Common myeloid progenitor, CD34-positive (primary cell): ENCODE measurements at regions not wholly inside any gene's neighbourhood (a gene's known extent, or its start where the extent isn't known, plus 50 kb on each side); places are given as distances from the start of the nearest gene placed in this dataset.
"Not testable (repeated sequence)": the region's sequence is repeated elsewhere in the genome, so short reads cannot be mapped to it uniquely, and the experiment has no call there.

ENCODE experiments used
- CTCF ChIA-PET: fragments of 350-600 bp; sonication (Branson Sonifier 250); formaldehyde crosslinking; loops from one replicate; lab custom pipeline; 2021; ENCODE audit warnings: antibody characterized with exemption; lab: Charles Lee
- POLR2A ChIA-PET: fragments of 350-600 bp; sonication (Branson Sonifier 250); formaldehyde crosslinking; loops from one replicate; lab custom pipeline; 2021; ENCODE audit warnings: antibody characterized with exemption; lab: Charles Lee
- DNase-seq, 3 donors: peaks; one replicate each; pipeline versions ENCODE4 v3.0.0 to v3.0.0-alpha.2; 2013
- H3K27ac ChIP-seq, 2 experiments: 1 replicate in 1 of 2; 2 replicates in 1 of 2; pipeline ENCODE4 v1.7.0; 2013; ENCODE audit warnings: inconsistent platforms in 2 of 2, low read length in 2 of 2, mild to moderate bottlenecking in 2 of 2, low read depth in 1 of 2, moderate library complexity in 1 of 2; ENCODE audit not compliant: severe bottlenecking in 2 of 2, insufficient read depth in 1 of 2, poor library complexity in 1 of 2
- H3K27me3 ChIP-seq, 5 experiments: replicated peaks in 2 of 5; 1 replicate in 3 of 5; 2 replicates in 2 of 5; pipeline versions ENCODE4 v1.6.1 to v1.7.0; 2013; ENCODE audit warnings: low read length in 4 of 5, mild to moderate bottlenecking in 2 of 5, moderate library complexity in 2 of 5, inconsistent platforms in 1 of 5; ENCODE audit not compliant: insufficient read depth in 5 of 5, control insufficient read depth in 4 of 5
- H3K36me3 ChIP-seq, 4 experiments: 1 replicate in 2 of 4; 2 replicates in 2 of 4; pipeline versions ENCODE4 v1.6.1 to v1.7.0; 2013; ENCODE audit warnings: low read length in 3 of 4, control low read depth in 1 of 4, mild to moderate bottlenecking in 1 of 4; ENCODE audit not compliant: control insufficient read depth in 4 of 4, insufficient read depth in 4 of 4
- H3K4me1 ChIP-seq, 4 experiments: 1 replicate in 3 of 4; 2 replicates in 1 of 4; pipeline versions ENCODE4 v1.6.1 to v1.7.1; 2013; ENCODE audit warnings: low read length in 3 of 4, mild to moderate bottlenecking in 3 of 4, control low read depth in 1 of 4, inconsistent platforms in 1 of 4, moderate library complexity in 1 of 4; ENCODE audit not compliant: control insufficient read depth in 4 of 4, insufficient read depth in 4 of 4; ENCODE audit errors: control extremely low read depth in 1 of 4
- H3K4me3 ChIP-seq, 7 experiments: 1 replicate in 4 of 7; 2 replicates in 3 of 7; pipeline versions ENCODE4 v1.5.1 to v1.7.0; 2013; ENCODE audit warnings: mild to moderate bottlenecking in 7 of 7, low read length in 6 of 7, moderate library complexity in 6 of 7, inconsistent platforms in 2 of 7, low read depth in 2 of 7, control low read depth in 1 of 7; ENCODE audit not compliant: insufficient read depth in 4 of 7, control insufficient read depth in 1 of 7; ENCODE audit errors: extremely low read depth in 1 of 7
- H3K9me3 ChIP-seq, 5 experiments: 1 replicate in 4 of 5; 2 replicates in 1 of 5; pipeline versions ENCODE4 v1.6.1 to v1.7.1; 2013; ENCODE audit warnings: low read length in 4 of 5, mild to moderate bottlenecking in 2 of 5, inconsistent platforms in 1 of 5, low read depth in 1 of 5, moderate library complexity in 1 of 5; ENCODE audit not compliant: control insufficient read depth in 4 of 5, insufficient read depth in 2 of 5; ENCODE audit errors: control extremely low read depth in 1 of 5
- WGBS: methylation state at CpG from one replicate; pipeline ENCODE4 v1.1.5; 2013; ENCODE audit not compliant: insufficient coverage; 5-methylcytosine and 5-hydroxymethylcytosine counted together

GRCh38 chr7:106568680-106569499, 92.1 kb downstream of the CCDC71L start:
- Histone ChIP-seq H3K4me3 (peak overlapping the region in 1 of 7 experiments; percentile 10), H3K4me1 (peaks cover 0 to 25% (median 9%) of the 10 kb centered on the region in 4 experiments), H3K27me3 (no peaks in the 10 kb centered on the region), H3K27ac (peak overlapping the region in 1 of 2 experiments; percentile 82), H3K9me3 (no peaks in the 10 kb centered on the region), H3K36me3 (no peaks in the 10 kb centered on the region)
- WGBS: 25% methylated on average over 2 of the region's 4 CpGs
- DNase-seq: peak; percentile 48 to 80 (median 66)
- ChIA-PET CTCF (interaction anchor here (1.0 to 1.1 kb wide), 2 partner anchors 30 to 168 kb away, joined by 3 read pairs; no protein-coding TSS in a partner anchor), POLR2A (no interaction called here)

- Histone ChIP-seq H3K27me3 (no peaks in the 10 kb centered on the region), H3K27ac (peak overlapping the region in 1 of 2 experiments; percentile 82), H3K36me3 (no peaks in the 10 kb centered on the region), H3K9me3 (no peaks in the 10 kb centered on the region), H3K4me1 (peaks cover 0 to 25% (median 9%) of the 10 kb centered on the region in 4 experiments), H3K4me3 (no peak overlapping the region)
- POLR2A ChIA-PET: no interaction called here
- no CpG with 5 or more reads among the region's 2 CpGs for WGBS
- no peak for DNase-seq
- CTCF ChIA-PET: interaction anchor here (1.0 to 1.1 kb wide), 2 partner anchors 30 to 169 kb away, joined by 3 read pairs; no protein-coding TSS in a partner anchor
Measured at GRCh38 chr7:106568002-106568679, 92.8 kb downstream of the CCDC71L start.

GRCh38 chr7:106567204-106568001, 93.6 kb downstream of the CCDC71L start:
- POLR2A ChIA-PET, H3K27me3 ChIP-seq, H3K4me3 ChIP-seq, H3K9me3 ChIP-seq, H3K36me3 ChIP-seq, DNase-seq, CTCF ChIA-PET: not testable (repeated sequence)
- Histone ChIP-seq H3K4me1 (peaks cover 0 to 25% (median 9%) of the 10 kb centered on the region in 4 experiments), H3K27ac (peak overlapping the region in 1 of 2 experiments; percentile 82)
- WGBS: 100% methylated on average over 4 of the region's 15 CpGs

DNA sequence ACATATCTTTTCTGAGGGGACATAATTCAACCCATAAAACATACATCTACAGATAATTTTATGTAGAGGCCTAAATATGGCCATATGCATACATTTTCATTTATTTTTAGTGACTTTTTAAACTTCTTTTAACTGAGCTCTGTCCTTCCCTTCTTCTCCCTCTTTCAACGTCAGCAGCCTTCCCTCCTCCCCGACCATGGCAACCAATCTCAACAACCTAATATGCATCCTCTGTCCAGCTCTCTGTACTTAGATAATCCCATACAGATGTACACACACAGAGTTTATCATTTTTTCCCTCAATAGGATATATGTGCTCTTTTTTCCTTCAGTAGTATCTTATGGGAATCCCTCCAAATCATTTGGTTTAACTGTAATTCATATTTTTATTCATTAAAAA, 94.3 kb downstream of the CCDC71L start:
- ChIA-PET POLR2A (no interaction called here), CTCF (no interaction called here)
- no peaks in the 10 kb centered on the region for H3K36me3 ChIP-seq
- H3K4me3 ChIP-seq: no peak overlapping the region
- peaks cover 0 to 22% (median 7%) of the 10 kb centered on the region in 4 experiments for H3K4me1 ChIP-seq
- H3K9me3 ChIP-seq: no peaks in the 10 kb centered on the region
- WGBS: 100% methylated on average over 2 of the region's 2 CpGs
- no peak overlapping the region for H3K27ac ChIP-seq
- DNase-seq: no peak
- H3K27me3 ChIP-seq: no peaks in the 10 kb centered on the region

GRCh38 chr7:106566196-106566595, 94.8 kb downstream of the CCDC71L start:
- H3K4me3 ChIP-seq: no peak overlapping the region
- 90% methylated on average over 6 of the region's 6 CpGs for WGBS
- H3K4me1 ChIP-seq: peaks cover 0 to 18% (median 5%) of the 10 kb centered on the region in 4 experiments
- no peak for DNase-seq
- H3K27ac ChIP-seq: no peak overlapping the region
- H3K27me3 ChIP-seq: no peaks in the 10 kb centered on the region
- no peaks in the 10 kb centered on the region for H3K9me3 ChIP-seq
- CTCF ChIA-PET: no interaction called here
- POLR2A ChIA-PET: no interaction called here
- H3K36me3 ChIP-seq: no peaks in the 10 kb centered on the region

- Histone ChIP-seq H3K4me1 (peaks cover 0 to 13% (median 5%) of the 10 kb centered on the region in 4 experiments), H3K27ac (no peak overlapping the region), H3K36me3 (no peaks in the 10 kb centered on the region), H3K4me3 (no peak overlapping the region), H3K27me3 (no peaks in the 10 kb centered on the region), H3K9me3 (no peaks in the 10 kb centered on the region)
- DNase-seq: no peak
- ChIA-PET POLR2A (no interaction called here), CTCF (no interaction called here)
- 100% methylated on average over 1 of the region's 1 CpG for WGBS
Measured at GRCh38 chr7:106565428-106565827, 95.5 kb downstream of the CCDC71L start.
